ENCODE measurements at regions not wholly inside any gene's neighbourhood (a gene's known extent, or its start where the extent isn't known, plus 50 kb on each side); places are given as distances from the start of the nearest gene placed in this dataset.

DNA sequence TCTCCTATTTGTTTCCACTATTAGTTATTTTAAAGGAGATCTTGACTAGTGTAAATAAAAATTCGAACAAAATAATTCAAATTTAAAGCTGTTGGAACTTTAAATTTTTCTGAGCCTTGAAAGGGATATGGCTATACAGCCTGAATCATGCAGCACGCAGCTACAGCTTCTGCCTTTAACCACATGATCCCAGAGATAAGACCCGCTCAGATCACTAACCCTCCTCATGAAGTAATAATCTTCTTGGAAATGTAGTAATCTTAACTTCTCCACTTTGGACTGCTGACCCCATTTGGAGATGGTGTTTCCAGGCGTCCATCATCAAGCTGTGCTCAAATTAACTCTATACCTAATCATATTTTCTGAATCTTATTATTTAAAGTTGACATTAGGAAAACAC, 336.6 kb downstream of the DSC3 start:
- TF ChIP-seq, protein P1, sequence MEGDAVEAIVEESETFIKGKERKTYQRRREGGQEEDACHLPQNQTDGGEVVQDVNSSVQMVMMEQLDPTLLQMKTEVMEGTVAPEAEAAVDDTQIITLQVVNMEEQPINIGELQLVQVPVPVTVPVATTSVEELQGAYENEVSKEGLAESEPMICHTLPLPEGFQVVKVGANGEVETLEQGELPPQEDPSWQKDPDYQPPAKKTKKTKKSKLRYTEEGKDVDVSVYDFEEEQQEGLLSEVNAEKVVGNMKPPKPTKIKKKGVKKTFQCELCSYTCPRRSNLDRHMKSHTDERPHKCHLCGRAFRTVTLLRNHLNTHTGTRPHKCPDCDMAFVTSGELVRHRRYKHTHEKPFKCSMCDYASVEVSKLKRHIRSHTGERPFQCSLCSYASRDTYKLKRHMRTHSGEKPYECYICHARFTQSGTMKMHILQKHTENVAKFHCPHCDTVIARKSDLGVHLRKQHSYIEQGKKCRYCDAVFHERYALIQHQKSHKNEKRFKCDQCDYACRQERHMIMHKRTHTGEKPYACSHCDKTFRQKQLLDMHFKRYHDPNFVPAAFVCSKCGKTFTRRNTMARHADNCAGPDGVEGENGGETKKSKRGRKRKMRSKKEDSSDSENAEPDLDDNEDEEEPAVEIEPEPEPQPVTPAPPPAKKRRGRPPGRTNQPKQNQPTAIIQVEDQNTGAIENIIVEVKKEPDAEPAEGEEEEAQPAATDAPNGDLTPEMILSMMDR (IDR thresholded peaks at IDR 0.05; ENCODE audit: low read depth, low read length), result no peak
- H3K4me3 ChIP-seq, result no peak overlapping the region
- no peaks in the 10 kb centered on the region for H3K36me3 ChIP-seq
- no peak overlapping the region for H3K27ac ChIP-seq
- H3K4me1 ChIP-seq (ENCODE audit: low read depth), result no peaks in the 10 kb centered on the region
- H3K9me3 ChIP-seq (ENCODE audit: low read depth), result no peaks in the 10 kb centered on the region
- no peaks in the 10 kb centered on the region for H3K27me3 ChIP-seq
- DNase-seq (ENCODE audit: low read depth in 1 of 2, low spot score in 1 of 2), result no peak

DNA sequence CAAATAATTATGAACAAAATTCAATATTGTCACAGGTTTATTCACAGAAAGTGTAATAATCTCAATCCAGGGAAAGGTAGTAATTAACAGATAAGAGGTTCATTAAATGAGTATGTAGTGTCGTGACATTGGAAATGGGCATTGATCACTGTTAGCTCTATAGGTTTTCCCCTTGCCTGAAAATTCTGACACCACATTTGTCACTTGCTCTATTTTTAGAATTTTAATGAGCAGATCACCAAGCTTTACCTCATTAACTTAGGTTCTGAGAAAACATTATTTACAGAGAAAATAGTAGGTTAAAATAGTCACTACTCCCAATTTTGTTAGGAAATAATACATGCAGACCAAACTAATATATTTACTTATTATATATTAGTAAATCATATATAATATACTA, 344.0 kb downstream of the DSC3 start:
- Histone ChIP-seq H3K36me3 (no peaks in the 10 kb centered on the region), H3K27ac (no peak overlapping the region), H3K4me3 (no peak overlapping the region), H3K9me3 (ENCODE audit: low read depth) (no peaks in the 10 kb centered on the region), H3K4me1 (ENCODE audit: low read depth) (no peaks in the 10 kb centered on the region), H3K27me3 (no peaks in the 10 kb centered on the region)
- DNase-seq (ENCODE audit: low read depth in 1 of 2, low spot score in 1 of 2), result no peak
- TF ChIP-seq, protein P1 (IDR thresholded peaks at IDR 0.05; ENCODE audit: low read depth, low read length), result no peak

DNA sequence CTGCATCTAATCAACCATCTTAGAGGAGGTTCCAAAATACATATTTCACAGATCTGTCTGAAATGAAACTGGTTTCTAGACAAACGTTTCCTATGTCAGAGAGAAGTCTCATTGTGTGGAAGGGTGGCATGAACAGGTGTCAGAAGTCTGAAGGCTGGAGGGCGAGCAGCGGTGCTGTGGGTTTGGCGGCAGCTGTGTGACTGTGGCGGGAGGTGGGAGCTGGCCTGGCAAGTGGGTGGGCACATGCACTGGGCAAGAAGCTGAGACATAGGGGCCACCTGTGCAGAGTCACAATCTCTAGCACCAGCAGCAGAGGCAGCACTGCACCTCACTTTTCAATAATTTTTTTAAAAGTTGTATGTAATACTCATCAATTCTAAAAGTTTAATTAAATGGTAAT, 346.3 kb downstream of the DSC3 start:
- Histone ChIP-seq H3K27ac (no peak overlapping the region), H3K9me3 (ENCODE audit: low read depth) (no peaks in the 10 kb centered on the region), H3K27me3 (no peaks in the 10 kb centered on the region), H3K4me1 (ENCODE audit: low read depth) (no peaks in the 10 kb centered on the region), H3K4me3 (no peak overlapping the region), H3K36me3 (no peaks in the 10 kb centered on the region)
- no peak for DNase-seq (ENCODE audit: low read depth in 1 of 2, low spot score in 1 of 2)
- TF ChIP-seq, protein P1 (IDR thresholded peaks at IDR 0.05; ENCODE audit: low read depth, low read length), result no peak

DNA sequence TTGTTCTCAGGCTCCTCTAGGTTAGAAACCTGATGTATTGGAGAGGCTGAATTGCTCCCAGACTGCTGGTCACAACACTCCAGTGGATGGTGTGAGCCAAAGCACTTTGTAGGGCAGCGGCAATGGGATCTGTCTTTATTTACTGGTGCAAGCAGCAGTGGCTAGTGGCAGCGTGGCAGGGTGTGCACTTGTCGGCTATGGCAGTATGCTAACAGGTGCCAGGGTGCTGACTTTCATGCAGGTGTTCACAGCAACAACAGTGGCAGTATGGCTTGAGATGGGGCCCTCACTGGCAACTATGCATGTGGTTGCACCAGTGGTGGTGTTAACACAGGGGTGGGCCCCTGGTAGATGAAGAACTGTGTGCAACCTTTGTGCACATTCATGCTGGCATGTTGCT, 347.8 kb downstream of the DSC3 start:
- Histone ChIP-seq H3K27ac (no peak overlapping the region), H3K36me3 (no peaks in the 10 kb centered on the region), H3K4me3 (no peak overlapping the region), H3K9me3 (ENCODE audit: low read depth) (no peaks in the 10 kb centered on the region), H3K4me1 (ENCODE audit: low read depth) (no peaks in the 10 kb centered on the region), H3K27me3 (no peaks in the 10 kb centered on the region)
- DNase-seq (ENCODE audit: low read depth in 1 of 2, low spot score in 1 of 2), result no peak
- TF ChIP-seq, protein P1 (IDR thresholded peaks at IDR 0.05; ENCODE audit: low read depth, low read length), result no peak

DNA sequence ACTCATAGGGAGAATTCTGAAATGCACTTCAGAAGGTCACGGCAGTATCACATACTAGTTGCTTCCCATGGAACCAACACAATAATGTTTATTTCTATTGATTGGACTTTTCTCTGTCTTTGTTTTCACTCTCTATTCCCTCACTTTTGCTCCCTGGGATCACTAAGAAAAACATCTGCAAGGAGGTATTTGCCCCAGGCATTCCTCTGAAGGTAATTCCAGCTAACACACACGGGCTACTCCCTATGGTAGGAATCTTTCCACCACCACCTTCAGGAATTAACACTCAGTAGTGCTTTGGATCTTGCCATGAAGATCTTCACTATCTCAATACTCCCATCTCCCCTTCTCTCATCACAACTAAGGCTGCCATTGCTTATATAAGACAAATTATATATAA, 353.3 kb downstream of the DSC3 start:
- no peaks in the 10 kb centered on the region for H3K36me3 ChIP-seq
- no peak overlapping the region for H3K27ac ChIP-seq
- TF ChIP-seq, protein P1 (IDR thresholded peaks at IDR 0.05; ENCODE audit: low read depth, low read length), result no peak
- H3K4me3 ChIP-seq, result no peak overlapping the region
- H3K27me3 ChIP-seq, result no peaks in the 10 kb centered on the region
- DNase-seq (ENCODE audit: low read depth in 1 of 2, low spot score in 1 of 2), result no peak
- no peaks in the 10 kb centered on the region for H3K4me1 ChIP-seq (ENCODE audit: low read depth)
- H3K9me3 ChIP-seq (ENCODE audit: low read depth), result no peaks in the 10 kb centered on the region

DNA sequence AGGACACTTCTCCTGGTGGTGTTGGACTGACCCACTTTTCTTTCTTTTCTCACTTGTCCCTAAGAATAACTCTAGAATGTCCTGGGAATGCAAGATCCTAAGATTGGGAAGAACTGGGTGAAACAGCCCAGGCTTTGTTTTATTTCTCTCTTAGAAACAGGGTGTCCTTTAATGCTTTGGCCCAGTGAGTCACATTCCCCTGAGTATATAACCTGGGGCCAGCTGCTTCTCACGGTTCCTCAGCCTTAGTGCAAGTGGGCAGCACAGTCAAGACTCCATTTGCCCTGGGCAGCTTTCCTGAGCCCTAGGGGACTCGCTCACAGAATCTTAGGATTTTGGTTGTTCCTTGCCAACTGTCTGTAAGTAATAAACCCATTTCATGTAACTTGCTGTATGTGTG, 355.0 kb downstream of the DSC3 start:
- TF ChIP-seq, protein P1 (IDR thresholded peaks at IDR 0.05; ENCODE audit: low read depth, low read length), result no peak
- H3K27me3 ChIP-seq, result no peaks in the 10 kb centered on the region
- no peaks in the 10 kb centered on the region for H3K9me3 ChIP-seq (ENCODE audit: low read depth)
- H3K36me3 ChIP-seq, result no peaks in the 10 kb centered on the region
- no peaks in the 10 kb centered on the region for H3K4me1 ChIP-seq (ENCODE audit: low read depth)
- no peak overlapping the region for H3K27ac ChIP-seq
- no peak overlapping the region for H3K4me3 ChIP-seq
- no peak for DNase-seq (ENCODE audit: low read depth in 1 of 2, low spot score in 1 of 2)
